NCI-H2196 (cell line): ENCODE measurements at regions not wholly inside any gene's neighbourhood (a gene's known extent, or its start where the extent isn't known, plus 50 kb on each side); places are given as distances from the start of the nearest gene placed in this dataset.

Experiments used
- DNase-seq: peaks from one replicate; lab custom pipeline; 2025; ENCODE audit not compliant: unreplicated experiment; lab: John Stamatoyannopoulos, UW

- DNase-seq = no peak
Measured at GRCh38 chr2:2565671-2566070, 234.6 kb upstream of the MYT1L start.

- no peak for DNase-seq
Measured at GRCh38 chr2:2564300-2565078, 233.4 kb upstream of the MYT1L start.

GRCh38 chr2:2563309-2563860, 232.3 kb upstream of the MYT1L start:
- no peak for DNase-seq

- DNase-seq = no peak
Measured at GRCh38 chr2:2562867-2563266, 231.8 kb upstream of the MYT1L start.

- DNase-seq = no peak
Measured at GRCh38 chr2:2561346-2562095, 230.4 kb upstream of the MYT1L start.

- no peak for DNase-seq
Measured at GRCh38 chr2:2560374-2561015, 229.4 kb upstream of the MYT1L start.

GRCh38 chr2:2558476-2558875, 227.4 kb upstream of the MYT1L start:
- DNase-seq = no peak

- no peak for DNase-seq
Measured at GRCh38 chr2:2557475-2557874, 226.4 kb upstream of the MYT1L start.

- no peak for DNase-seq
Measured at GRCh38 chr2:2550856-2551255, 219.8 kb upstream of the MYT1L start.

- DNase-seq = no peak
Measured at GRCh38 chr2:2547911-2548310, 216.8 kb upstream of the MYT1L start.

- DNase-seq = peak; percentile 24
Measured at GRCh38 chr2:2547451-2547850, 216.4 kb upstream of the MYT1L start.

- no peak for DNase-seq
Measured at GRCh38 chr2:2546046-2546445, 215.0 kb upstream of the MYT1L start.

- no peak for DNase-seq
Measured at GRCh38 chr2:2542966-2543611, 212.0 kb upstream of the MYT1L start.

GRCh38 chr2:2542316-2542715, 211.2 kb upstream of the MYT1L start:
- no peak for DNase-seq

GRCh38 chr2:2540406-2540805, 209.3 kb upstream of the MYT1L start:
- DNase-seq = no peak

GRCh38 chr2:2536416-2537056, 205.5 kb upstream of the MYT1L start:
- no peak for DNase-seq

GRCh38 chr2:2530334-2530733, 199.3 kb upstream of the MYT1L start:
- DNase-seq = no peak

- DNase-seq = no peak
Measured at GRCh38 chr2:2528846-2529245, 197.8 kb upstream of the MYT1L start.

GRCh38 chr2:2527148-2527547, 196.1 kb upstream of the MYT1L start:
- DNase-seq = no peak

GRCh38 chr2:2524348-2524941, 193.4 kb upstream of the MYT1L start:
- DNase-seq = no peak
